ENCODE measurements at regions not wholly inside any gene's neighbourhood (a gene's known extent, or its start where the extent isn't known, plus 50 kb on each side); places are given as distances from the start of the nearest gene placed in this dataset.

GRCh38 chr15:70172124-70172523, 74.4 kb upstream of the TLE3 start (continued):
- no peak for TF ChIP-seq ZNF449 (CRISPR knock-in tag; IDR thresholded peaks at IDR 0.05)
- TF ChIP-seq, protein P1, sequence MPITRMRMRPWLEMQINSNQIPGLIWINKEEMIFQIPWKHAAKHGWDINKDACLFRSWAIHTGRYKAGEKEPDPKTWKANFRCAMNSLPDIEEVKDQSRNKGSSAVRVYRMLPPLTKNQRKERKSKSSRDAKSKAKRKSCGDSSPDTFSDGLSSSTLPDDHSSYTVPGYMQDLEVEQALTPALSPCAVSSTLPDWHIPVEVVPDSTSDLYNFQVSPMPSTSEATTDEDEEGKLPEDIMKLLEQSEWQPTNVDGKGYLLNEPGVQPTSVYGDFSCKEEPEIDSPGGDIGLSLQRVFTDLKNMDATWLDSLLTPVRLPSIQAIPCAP (CRISPR knock-in tag; IDR thresholded peaks at IDR 0.05; ENCODE audit: borderline replicate concordance): no peak
- TF ChIP-seq POLR3G (IDR thresholded peaks at IDR 0.05; ENCODE audit: extremely low read depth, insufficient read length, insufficient replicate concordance): no peak
- TF ChIP-seq, protein P2, sequence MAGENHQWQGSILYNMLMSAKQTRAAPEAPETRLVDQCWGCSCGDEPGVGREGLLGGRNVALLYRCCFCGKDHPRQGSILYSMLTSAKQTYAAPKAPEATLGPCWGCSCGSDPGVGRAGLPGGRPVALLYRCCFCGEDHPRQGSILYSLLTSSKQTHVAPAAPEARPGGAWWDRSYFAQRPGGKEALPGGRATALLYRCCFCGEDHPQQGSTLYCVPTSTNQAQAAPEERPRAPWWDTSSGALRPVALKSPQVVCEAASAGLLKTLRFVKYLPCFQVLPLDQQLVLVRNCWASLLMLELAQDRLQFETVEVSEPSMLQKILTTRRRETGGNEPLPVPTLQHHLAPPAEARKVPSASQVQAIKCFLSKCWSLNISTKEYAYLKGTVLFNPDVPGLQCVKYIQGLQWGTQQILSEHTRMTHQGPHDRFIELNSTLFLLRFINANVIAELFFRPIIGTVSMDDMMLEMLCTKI (IDR thresholded peaks at IDR 0.05; ENCODE audit: partially characterized antibody): no peak
- TF ChIP-seq ZNF639 (CRISPR knock-in tag; conservative IDR thresholded peaks at IDR 0.05 in 1 of 2, IDR thresholded peaks at IDR 0.05 in 1 of 2): no peak
- no peak for TF ChIP-seq MAZ (CRISPR knock-in tag; conservative IDR thresholded peaks at IDR 0.05 in 1 of 2, IDR thresholded peaks at IDR 0.05 in 1 of 2)
